Fibroblast of mammary gland (primary cell): ENCODE measurements at regions not wholly inside any gene's neighbourhood (a gene's known extent, or its start where the extent isn't known, plus 50 kb on each side); places are given as distances from the start of the nearest gene placed in this dataset.
"Not testable (repeated sequence)": the region's sequence is repeated elsewhere in the genome, so short reads cannot be mapped to it uniquely, and the experiment has no call there.

ENCODE experiments used
- DNase-seq: peaks from one replicate; pipeline ENCODE4 v3.0.0-alpha.2; 2010; ENCODE audit warnings: low read depth
- H3K4me3 ChIP-seq: 2 replicates; pipeline ENCODE4 v1.5.1; 2011; ENCODE audit warnings: low read depth, mild to moderate bottlenecking, low read length, moderate library complexity; ENCODE audit not compliant: control insufficient read depth
- CTCF ChIP-seq: conservative IDR thresholded peaks from 2 replicates; pipeline ENCODE4 v1.5.1; 2011; ENCODE audit warnings: low read depth, low read length, inconsistent platforms; ENCODE audit not compliant: control insufficient read depth, insufficient read depth

GRCh38 chr12:102680304-102680703, 199.9 kb upstream of the IGF1 start:
- no peak overlapping the region for H3K4me3 ChIP-seq
- no peak for TF ChIP-seq CTCF
- DNase-seq = no peak

- H3K4me3 ChIP-seq = no peak overlapping the region
- no peak for DNase-seq
- no peak for TF ChIP-seq CTCF
These were observed 196.4 kb upstream of the IGF1 start for GRCh38 chr12:102676812-102677211.

GRCh38 chr12:102675672-102676071, 195.3 kb upstream of the IGF1 start:
- TF ChIP-seq CTCF = no peak
- peak; percentile 3 for DNase-seq
- no peak overlapping the region for H3K4me3 ChIP-seq

- no peak for TF ChIP-seq CTCF
- no peak for DNase-seq
- H3K4me3 ChIP-seq = no peak overlapping the region
These were observed 193.2 kb upstream of the IGF1 start for GRCh38 chr12:102673606-102674005.

- DNase-seq, H3K4me3 ChIP-seq: not testable (repeated sequence)
These were observed 191.8 kb upstream of the IGF1 start for GRCh38 chr12:102672212-102672611.

- TF ChIP-seq CTCF = no peak
- H3K4me3 ChIP-seq = no peak overlapping the region
- DNase-seq = no peak
These were observed 188.7 kb upstream of the IGF1 start for GRCh38 chr12:102669056-102669455.

GRCh38 chr12:102666176-102666575, 185.8 kb upstream of the IGF1 start:
- DNase-seq = not testable (repeated sequence)

GRCh38 chr12:102659200-102659911, 179.0 kb upstream of the IGF1 start:
- no peak overlapping the region for H3K4me3 ChIP-seq
- no peak for DNase-seq
- no peak for TF ChIP-seq CTCF

More at GRCh38 chr12:102666176-102666575, 185.8 kb upstream of the IGF1 start:
- not testable (repeated sequence) for H3K4me3 ChIP-seq
